ENCODE measurements at regions not wholly inside any gene's neighbourhood (a gene's known extent, or its start where the extent isn't known, plus 50 kb on each side); places are given as distances from the start of the nearest gene placed in this dataset.

GRCh38 chr14:96623676-96624484, 121.7 kb downstream of the PAPOLA start:
- H3K36me3 ChIP-seq (ENCODE audit: control insufficient read depth in 2 of 2, extremely low read depth in 1 of 2, insufficient read depth in 2 of 2, low read length in 2 of 2), result no peaks in the 10 kb centered on the region
- no peak overlapping the region for H3K9ac ChIP-seq (ENCODE audit: control insufficient read depth, extremely low read depth, insufficient read depth, low read length)
- H3K79me2 ChIP-seq (ENCODE audit: control insufficient read depth, insufficient read depth, low read length), result no peaks in the 10 kb centered on the region
- H3K4me1 ChIP-seq (ENCODE audit: control insufficient read depth, extremely low read depth, insufficient read depth, low read length), result peaks cover 2% of the 10 kb centered on the region
- no peak overlapping the region for H3K27ac ChIP-seq (ENCODE audit: control insufficient read depth, insufficient read depth, low read length)
- DNase-seq (ENCODE audit: low read depth, low spot score), result no peak
- dilution Hi-C loops (cut with MboI; ENCODE audit: extremely low pct_ligation_motif_present, low sequenced_read_pairs), result no loop called here
- no peak overlapping the region for H3K4me3 ChIP-seq (ENCODE audit: control insufficient read depth in 2 of 3, extremely low read depth in 1 of 3, insufficient read depth in 2 of 3, low read depth in 1 of 3, low read length in 3 of 3)
- no peaks in the 10 kb centered on the region for H3K9me3 ChIP-seq (ENCODE audit: control insufficient read depth, low read depth, low read length)
- peaks cover 48% of the 10 kb centered on the region for H3K27me3 ChIP-seq (ENCODE audit: control insufficient read depth, extremely low read depth, insufficient read depth, low read length)
- no peak for TF ChIP-seq CTCF (optimal IDR thresholded peaks at IDR 0.05 in 1 of 3, IDR thresholded peaks at IDR 0.05 in 1 of 3, conservative IDR thresholded peaks at IDR 0.05 in 1 of 3; ENCODE audit: extremely low read depth in 1 of 3, insufficient read depth in 2 of 3, low read length in 3 of 3)
- peak; percentile 11 for TF ChIP-seq EZH2 (IDR thresholded peaks at IDR 0.05; ENCODE audit: low read length)
- no peaks in the 10 kb centered on the region for H4K20me1 ChIP-seq (ENCODE audit: control insufficient read depth, extremely low read depth, insufficient read depth, low read length)
- no peaks in the 10 kb centered on the region for H3K9me1 ChIP-seq (ENCODE audit: control insufficient read depth, extremely low read depth, insufficient read depth, low read length)
- no peak overlapping the region for H2AFZ ChIP-seq (ENCODE audit: control insufficient read depth, low read length)
- no peak overlapping the region for H3K4me2 ChIP-seq (ENCODE audit: control insufficient read depth, extremely low read depth, insufficient read depth, low read depth, low read length)
- no peak for FAIRE-seq

- DNase-seq (ENCODE audit: low read depth, low spot score) (no peak), FAIRE-seq (no peak)
- Histone ChIP-seq H3K9me1 (ENCODE audit: control insufficient read depth, extremely low read depth, insufficient read depth, low read length) (no peaks in the 10 kb centered on the region), H3K9ac (ENCODE audit: control insufficient read depth, extremely low read depth, insufficient read depth, low read length) (no peak overlapping the region), H3K27ac (ENCODE audit: control insufficient read depth, insufficient read depth, low read length) (no peak overlapping the region), H3K4me3 (ENCODE audit: control insufficient read depth in 2 of 3, extremely low read depth in 1 of 3, insufficient read depth in 2 of 3, low read depth in 1 of 3, low read length in 3 of 3) (no peak overlapping the region), H3K4me1 (ENCODE audit: control insufficient read depth, extremely low read depth, insufficient read depth, low read length) (peaks cover 2% of the 10 kb centered on the region), H2AFZ (ENCODE audit: control insufficient read depth, low read length) (no peak overlapping the region), H4K20me1 (ENCODE audit: control insufficient read depth, extremely low read depth, insufficient read depth, low read length) (no peaks in the 10 kb centered on the region), H3K79me2 (ENCODE audit: control insufficient read depth, insufficient read depth, low read length) (no peaks in the 10 kb centered on the region), H3K36me3 (ENCODE audit: control insufficient read depth in 2 of 2, extremely low read depth in 1 of 2, insufficient read depth in 2 of 2, low read length in 2 of 2) (no peaks in the 10 kb centered on the region), H3K9me3 (ENCODE audit: control insufficient read depth, low read depth, low read length) (no peaks in the 10 kb centered on the region), H3K27me3 (ENCODE audit: control insufficient read depth, extremely low read depth, insufficient read depth, low read length) (peaks cover 48% of the 10 kb centered on the region), H3K4me2 (ENCODE audit: control insufficient read depth, extremely low read depth, insufficient read depth, low read depth, low read length) (no peak overlapping the region)
- TF ChIP-seq CTCF (optimal IDR thresholded peaks at IDR 0.05 in 1 of 3, IDR thresholded peaks at IDR 0.05 in 1 of 3, conservative IDR thresholded peaks at IDR 0.05 in 1 of 3; ENCODE audit: extremely low read depth in 1 of 3, insufficient read depth in 2 of 3, low read length in 3 of 3), result no peak
- TF ChIP-seq EZH2 (IDR thresholded peaks at IDR 0.05; ENCODE audit: low read length), result no peak
- dilution Hi-C loops (cut with MboI; ENCODE audit: extremely low pct_ligation_motif_present, low sequenced_read_pairs), result no loop called here
Measured at GRCh38 chr14:96624661-96625425, 122.7 kb downstream of the PAPOLA start.

Measured in keratinocyte (primary cell).